ENCODE measurements at regions not wholly inside any gene's neighbourhood (a gene's known extent, or its start where the extent isn't known, plus 50 kb on each side); places are given as distances from the start of the nearest gene placed in this dataset.

DNA sequence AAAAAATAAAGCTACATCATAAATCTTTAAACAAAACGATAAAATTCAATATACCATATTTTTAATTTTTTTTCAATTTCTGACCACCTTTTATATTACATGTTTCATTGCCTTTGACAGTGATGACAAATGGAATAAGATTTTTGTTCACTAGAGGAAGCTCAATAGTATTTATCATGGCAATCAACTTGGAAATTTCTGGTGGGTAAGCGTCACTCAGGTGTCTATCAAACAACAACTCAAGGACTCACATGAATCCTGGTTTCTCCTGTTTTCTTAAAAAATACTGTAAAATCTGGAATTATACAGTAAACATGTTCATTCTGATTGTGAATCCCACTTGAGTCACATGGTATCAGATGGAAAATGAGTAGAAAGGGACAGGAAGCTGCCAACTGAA, 782.2 kb downstream of the OTOL1 start:
- H3K4me3 Mint-ChIP-seq: no peak overlapping the region
- Histone ChIP-seq H3K9ac (ENCODE audit: insufficient read depth, low read length, poor library complexity, severe bottlenecking) (no peak overlapping the region), H2AFZ (ENCODE audit: insufficient read depth, low read depth, low read length, poor library complexity, severe bottlenecking) (no peak overlapping the region), H3K27ac (ENCODE audit: low read depth in 1 of 2, low read length in 2 of 2) (no peak overlapping the region), H3K79me2 (ENCODE audit: insufficient read depth, low read length) (no peaks in the 10 kb centered on the region), H4K20me1 (ENCODE audit: insufficient read depth, low read length) (no peaks in the 10 kb centered on the region), H3K4me2 (replicated peaks; ENCODE audit: extremely low read depth, low read length, poor library complexity, severe bottlenecking) (no peak overlapping the region), H3K9me3 (replicated peaks in 1 of 2; ENCODE audit: control insufficient read depth in 1 of 2, insufficient read depth in 1 of 2, low read length in 2 of 2) (peaks cover 3 to 4% of the 10 kb centered on the region in 2 donors), H3K27me3 (ENCODE audit: control insufficient read depth in 2 of 2, insufficient read depth in 2 of 2, low read length in 2 of 2) (no peaks in the 10 kb centered on the region), H3K4me1 (ENCODE audit: control insufficient read depth in 1 of 2, insufficient read depth in 2 of 2, low read length in 2 of 2) (no peaks in the 10 kb centered on the region), H3K36me3 (replicated peaks in 1 of 2; ENCODE audit: control insufficient read depth in 1 of 2, insufficient read depth in 2 of 2, low read length in 2 of 2) (no peaks in the 10 kb centered on the region), H3K4me3 (replicated peaks in 1 of 3; ENCODE audit: low read depth in 2 of 3, low read length in 3 of 3) (no peak overlapping the region)
- no peak overlapping the region for H3K27ac Mint-ChIP-seq
- H3K4me1 Mint-ChIP-seq: no peaks in the 10 kb centered on the region
- TF ChIP-seq CTCF (IDR thresholded peaks at IDR 0.05): no peak
- H3K36me3 Mint-ChIP-seq: no peaks in the 10 kb centered on the region
- intact Hi-C loops (cut with micrococcal nuclease): no loop called here
- no CpG with 5 or more reads among the region's 2 CpGs for WGBS (ENCODE audit: insufficient coverage)
- no peak for DNase-seq
- no peaks in the 10 kb centered on the region for H3K27me3 Mint-ChIP-seq (ENCODE audit: low read depth in 3 of 3)
- H3K9me3 Mint-ChIP-seq: peaks cover 0 to 7% (median 2%) of the 10 kb centered on the region in 7 donors

GRCh38 chr3:162285259-162285658, 788.7 kb downstream of the OTOL1 start:
- Histone ChIP-seq H3K9ac (ENCODE audit: insufficient read depth, low read length, poor library complexity, severe bottlenecking) (no peak overlapping the region), H3K27me3 (ENCODE audit: control insufficient read depth in 2 of 2, insufficient read depth in 2 of 2, low read length in 2 of 2) (no peaks in the 10 kb centered on the region), H4K20me1 (ENCODE audit: insufficient read depth, low read length) (no peaks in the 10 kb centered on the region), H3K4me2 (replicated peaks; ENCODE audit: extremely low read depth, low read length, poor library complexity, severe bottlenecking) (no peak overlapping the region), H3K79me2 (ENCODE audit: insufficient read depth, low read length) (no peaks in the 10 kb centered on the region), H3K4me3 (replicated peaks in 1 of 3; ENCODE audit: low read depth in 2 of 3, low read length in 3 of 3) (no peak overlapping the region), H3K27ac (ENCODE audit: low read depth in 1 of 2, low read length in 2 of 2) (no peak overlapping the region), H3K36me3 (replicated peaks in 1 of 2; ENCODE audit: control insufficient read depth in 1 of 2, insufficient read depth in 2 of 2, low read length in 2 of 2) (no peaks in the 10 kb centered on the region), H3K9me3 (replicated peaks in 1 of 2; ENCODE audit: control insufficient read depth in 1 of 2, insufficient read depth in 1 of 2, low read length in 2 of 2) (no peaks in the 10 kb centered on the region), H3K4me1 (ENCODE audit: control insufficient read depth in 1 of 2, insufficient read depth in 2 of 2, low read length in 2 of 2) (no peaks in the 10 kb centered on the region), H2AFZ (ENCODE audit: insufficient read depth, low read depth, low read length, poor library complexity, severe bottlenecking) (no peak overlapping the region)
- H3K27me3 Mint-ChIP-seq (ENCODE audit: low read depth in 3 of 3): no peaks in the 10 kb centered on the region
- H3K4me3 Mint-ChIP-seq: no peak overlapping the region
- peaks cover 0 to 7% (median 0%) of the 10 kb centered on the region in 7 donors for H3K9me3 Mint-ChIP-seq
- H3K4me1 Mint-ChIP-seq: no peaks in the 10 kb centered on the region
- no peaks in the 10 kb centered on the region for H3K36me3 Mint-ChIP-seq
- DNase-seq: no peak
- no peak overlapping the region for H3K27ac Mint-ChIP-seq
- no peak for TF ChIP-seq CTCF (IDR thresholded peaks at IDR 0.05)
- intact Hi-C loops (cut with micrococcal nuclease): no loop called here
- whole genome bisulfite sequencing (ENCODE audit: insufficient coverage): 100% methylated on average over 2 of the region's 3 CpGs

Data from CD14-positive monocyte (primary cell).